ENCODE measurements at regions not wholly inside any gene's neighbourhood (a gene's known extent, or its start where the extent isn't known, plus 50 kb on each side); places are given as distances from the start of the nearest gene placed in this dataset.

- TF ChIP-seq CTCF (IDR thresholded peaks at IDR 0.05; ENCODE audit: low read depth, low read length, missing input control) (no peak), YY1 (IDR thresholded peaks at IDR 0.05) (no peak), MAX (IDR thresholded peaks at IDR 0.05) (no peak), SP1 (IDR thresholded peaks at IDR 0.05) (no peak), GABPA (IDR thresholded peaks at IDR 0.05 in 1 of 2, conservative IDR thresholded peaks at IDR 0.05 in 1 of 2) (no peak), RXRA (IDR thresholded peaks at IDR 0.05) (no peak), RAD21 (IDR thresholded peaks at IDR 0.05) (no peak), JUND (IDR thresholded peaks at IDR 0.05) (no peak), FOXA2 (IDR thresholded peaks at IDR 0.05) (no peak), REST (IDR thresholded peaks at IDR 0.05) (no peak)
- TF ChIP-seq, protein P1, sequence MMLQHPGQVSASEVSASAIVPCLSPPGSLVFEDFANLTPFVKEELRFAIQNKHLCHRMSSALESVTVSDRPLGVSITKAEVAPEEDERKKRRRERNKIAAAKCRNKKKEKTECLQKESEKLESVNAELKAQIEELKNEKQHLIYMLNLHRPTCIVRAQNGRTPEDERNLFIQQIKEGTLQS (IDR thresholded peaks at IDR 0.05): no peak
Observed at GRCh38 chr2:187949859-187950258, 341.8 kb upstream of the GULP1 start.

Data from liver (tissue), 3 donors.